K562 (cell line): ENCODE measurements at regions not wholly inside any gene's neighbourhood (a gene's known extent, or its start where the extent isn't known, plus 50 kb on each side); places are given as distances from the start of the nearest gene placed in this dataset.

Source experiments
- ATAC-seq: fragments of 200-7000 bp; cut with Tn5 transposase; 3 replicates; pipeline ENCODE4 v1.9.1; 2020; ENCODE audit warnings: moderate library complexity
- BruUV-seq: library from RNA; stranded (reverse); fragments of 400-500 nt; replicated peaks from 2 replicates; lab custom pipeline; 2021; lab: Mats Ljungman, UMichigan
- CTCF ChIA-PET: fragments of 300-600 bp; formaldehyde crosslinking; extraction: SDS; loops from one replicate; lab custom pipeline; 2021; ENCODE audit warnings: low intra/inter-chr PET ratio; lab: Yijun Ruan, JAX
- POLR2A ChIA-PET: fragments of 300-600, 350-650 bp; sonication (Branson Sonifier 250); formaldehyde crosslinking; extraction: SDS; loops from one replicate; lab custom pipeline; 2021; ENCODE audit warnings: antibody characterized with exemption, inconsistent platforms; lab: Yijun Ruan, JAX
- DNase-seq, 4 experiments: peaks; one replicate each; pipeline versions ENCODE4 v3.0.0 to v3.0.0-alpha.2; 2011 to 2018; ENCODE audit warnings: low spot score in 3 of 4, mixed read lengths in 3 of 4; ENCODE audit errors: extremely low read depth in 1 of 4
- FAIRE-seq: peaks from 2 replicates; lab custom pipeline; 2011; peaks lifted over from hg19 to GRCh38; lab: Jason Lieb, UNC
- H2AFZ ChIP-seq: 2 replicates; pipeline ENCODE4 v1.6.0; 2011; ENCODE audit warnings: low read depth, low read length, control low read depth, inconsistent platforms
- H3K27ac ChIP-seq: fragments of 200-600 bp; 3 replicates; pipeline ENCODE4 v1.8.0; 2011; ENCODE audit warnings: low read depth, mild to moderate bottlenecking, control low read depth, inconsistent platforms, low read length, moderate library complexity, mixed read lengths; ENCODE audit errors: extremely low read depth
- H3K27me3 ChIP-seq, 2 experiments: fragments of 300-600 bp in 1 of 2; 2 replicates in 1 of 2; 3 replicates in 1 of 2; pipeline versions ENCODE4 v1.6.0 to v1.8.0; 2011; ENCODE audit warnings: inconsistent platforms in 2 of 2, low read length in 2 of 2, mild to moderate bottlenecking in 1 of 2, mixed read lengths in 1 of 2, moderate library complexity in 1 of 2; ENCODE audit not compliant: control insufficient read depth in 2 of 2, insufficient read depth in 2 of 2
- H3K36me3 ChIP-seq: fragments of 300-600 bp; 3 replicates; pipeline ENCODE4 v1.8.0; 2011; ENCODE audit warnings: mild to moderate bottlenecking, low read length, inconsistent platforms; ENCODE audit not compliant: control insufficient read depth, insufficient read depth
- H3K4me1 ChIP-seq, 2 experiments: fragments of 200-600 bp in 1 of 2; replicated peaks in 1 of 2; 2 replicates in 1 of 2; 3 replicates in 1 of 2; pipeline versions ENCODE4 v1.5.1 to v1.8.0; 2011; ENCODE audit warnings: inconsistent platforms in 2 of 2, low read length in 2 of 2, mild to moderate bottlenecking in 1 of 2, mixed read lengths in 1 of 2, moderate library complexity in 1 of 2; ENCODE audit not compliant: control insufficient read depth in 2 of 2, insufficient read depth in 2 of 2
- H3K4me2 ChIP-seq: 2 replicates; pipeline ENCODE4 v1.6.1; 2011; ENCODE audit warnings: low read length, control low read depth, inconsistent platforms, mixed read lengths; ENCODE audit not compliant: insufficient read depth
- H3K4me3 ChIP-seq: fragments of 200-600 bp; sonication (generic), shearing (Covaris generic); 2 replicates; pipeline ENCODE4 v1.5.1; 2016; ENCODE audit warnings: control low read depth, inconsistent platforms
- H3K79me2 ChIP-seq: fragments of 200-600 bp; 3 replicates; pipeline ENCODE4 v1.8.0; 2011; ENCODE audit warnings: low read length, inconsistent platforms; ENCODE audit not compliant: control insufficient read depth, insufficient read depth
- H3K9ac ChIP-seq, 2 experiments: 2 replicates each; pipeline versions ENCODE4 v1.6.0 to v1.6.1; 2011; ENCODE audit warnings: low read depth in 2 of 2, low read length in 2 of 2, control low read depth in 1 of 2, inconsistent platforms in 1 of 2, mild to moderate bottlenecking in 1 of 2, mixed read lengths in 1 of 2; ENCODE audit not compliant: insufficient read depth in 1 of 2
- H3K9me1 ChIP-seq: one replicate; pipeline ENCODE4 v1.6.0; 2011; ENCODE audit warnings: inconsistent platforms, mild to moderate bottlenecking, low read length, moderate library complexity; ENCODE audit not compliant: control insufficient read depth, insufficient read depth
- H3K9me3 ChIP-seq: replicated peaks from 2 replicates; pipeline ENCODE4 v1.5.1; 2011; ENCODE audit warnings: low read depth, low read length, inconsistent platforms; ENCODE audit not compliant: control insufficient read depth, insufficient read depth
- H4K20me1 ChIP-seq: replicated peaks from 2 replicates; pipeline ENCODE4 v1.6.1; 2011; ENCODE audit warnings: low read length, inconsistent platforms, mixed read lengths; ENCODE audit not compliant: control insufficient read depth, insufficient read depth
- E4F1 ChIP-seq: fragments of 250-450 bp; sonication (Bioruptor Pico); IDR thresholded peaks from 2 replicates; pipeline ENCODE4 v1.5.0; 2021; ENCODE audit warnings: mild to moderate bottlenecking, borderline replicate concordance
- IRF2 ChIP-seq: sonication (generic); formaldehyde crosslinking; IDR thresholded peaks from 2 replicates; pipeline ENCODE4 v1.8.1; 2022; ENCODE audit warnings: mild to moderate bottlenecking, missing genetic modification reagents
- JUN ChIP-seq, 2 experiments: sonication (generic) in 1 of 2; formaldehyde crosslinking in 1 of 2; IDR thresholded peaks; 2 replicates each; pipeline versions ENCODE4 v1.6.1 to v1.8.0; 2012 to 2022; ENCODE audit warnings: borderline replicate concordance in 2 of 2, mild to moderate bottlenecking in 2 of 2, improper control_type of control experiment in 1 of 2, low read depth in 1 of 2, low read length in 1 of 2, missing genetic modification reagents in 1 of 2
- SAP30 ChIP-seq: fragments of 200-600 bp; sonication (generic); IDR thresholded peaks from 2 replicates; pipeline ENCODE4 v1.6.1; 2012; ENCODE audit warnings: borderline replicate concordance, low read depth, mild to moderate bottlenecking, moderate library complexity, low read length, control low read depth, inconsistent platforms; ENCODE audit not compliant: insufficient read depth, poor library complexity, severe bottlenecking
- SRSF1 ChIP-seq: fragments of 200-400 bp; formaldehyde crosslinking; IDR thresholded peaks from 2 replicates; pipeline ENCODE4 v1.6.1; 2017; ENCODE audit warnings: mild to moderate bottlenecking, low read depth, low read length, moderate library complexity
- TAF1 ChIP-seq: IDR thresholded peaks from 2 replicates; pipeline ENCODE4 v1.6.1; 2011; ENCODE audit warnings: mild to moderate bottlenecking, low read length, moderate library complexity; ENCODE audit not compliant: insufficient read depth, control insufficient read depth, severe bottlenecking; ENCODE audit errors: extremely low read depth
- ZNF232 ChIP-seq: sonication (generic); formaldehyde crosslinking; IDR thresholded peaks from 2 replicates; pipeline ENCODE4 v1.8.0; 2022; ENCODE audit warnings: mild to moderate bottlenecking, missing genetic modification reagents
- ZNF764 ChIP-seq: fragments of 250-450 bp; sonication (Bioruptor Pico); IDR thresholded peaks from 2 replicates; pipeline ENCODE4 v1.4.0; 2020; ENCODE audit warnings: low read depth, mild to moderate bottlenecking, moderate library complexity
- WGBS: fragments of 100-300 bp; shearing (Covaris generic); methylation state at CpG from one replicate; pipeline ENCODE4 v1.1.6; 2016; ENCODE audit warnings: low coverage, mixed read lengths; ENCODE audit not compliant: insufficient coverage; ENCODE audit errors: missing lambda C conversion rate; 5-methylcytosine and 5-hydroxymethylcytosine counted together
- in situ Hi-C: fragments of 300-500 bp; cut with MboI; formaldehyde crosslinking; loops from 4 replicates; pipeline ENCODE4 v1.15.0; 2018; ENCODE audit warnings: inconsistent platforms, mixed read lengths
- intact Hi-C: fragments of 100-400 bp; cut with micrococcal nuclease; formaldehyde crosslinking; loops from 2 replicates; pipeline ENCODE4 v1.14.2; 2022
- TF ChIP-seq, protein P1 (sequence below), 2 experiments: fragments of 250-450 bp in 1 of 2; fragments of 450-650 bp in 1 of 2; sonication (Bioruptor Pico) in 1 of 2; IDR thresholded peaks; 2 replicates each; pipeline versions ENCODE4 v1.6.1 to v1.8.0; 2016 to 2021; ENCODE audit warnings: mild to moderate bottlenecking in 2 of 2, moderate library complexity in 2 of 2, missing compliant biosample characterization in 1 of 2, missing genetic modification characterization in 1 of 2
- TF ChIP-seq, protein P2 (sequence below): fragments of 200-400 bp; formaldehyde crosslinking; IDR thresholded peaks from 2 replicates; pipeline ENCODE4 v1.6.1; 2017; ENCODE audit warnings: mild to moderate bottlenecking, low read depth, low read length, moderate library complexity

GRCh38 chr5:96300976-96301375, 132.1 kb downstream of the PCSK1 start:
- no peak for FAIRE-seq
- CTCF ChIA-PET, result no interaction called here
- no peak for DNase-seq

DNA sequence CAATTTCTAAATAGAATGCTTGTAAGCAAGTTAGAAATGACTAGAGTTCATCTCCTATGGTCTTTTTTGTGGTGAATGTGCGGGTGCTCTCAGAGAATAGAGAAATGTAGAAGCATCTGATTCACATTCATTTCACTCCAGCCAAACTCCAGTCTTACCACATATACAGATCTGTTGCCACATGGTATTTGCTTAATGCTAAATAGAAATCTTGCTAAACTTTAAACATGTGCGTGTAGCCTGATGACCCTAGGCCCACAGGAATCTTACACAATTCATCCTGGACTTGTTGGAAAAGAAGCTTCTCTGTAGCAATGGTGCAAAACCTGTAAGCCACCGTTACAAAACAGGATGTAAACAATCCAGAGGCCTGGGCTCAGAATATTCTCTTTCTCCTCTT, 135.2 kb downstream of the PCSK1 start:
- Histone ChIP-seq H3K4me2 (no peak overlapping the region), H3K4me1 (no peaks in the 10 kb centered on the region), H2AFZ (no peak overlapping the region), H3K4me3 (no peak overlapping the region), H3K27me3 (no peaks in the 10 kb centered on the region), H3K9me3 (no peaks in the 10 kb centered on the region), H3K27ac (no peak overlapping the region), H3K79me2 (no peaks in the 10 kb centered on the region), H4K20me1 (no peaks in the 10 kb centered on the region), H3K9me1 (no peaks in the 10 kb centered on the region), H3K36me3 (no peaks in the 10 kb centered on the region), H3K9ac (no peak overlapping the region)
- DNase-seq, result no peak
- no peak for ATAC-seq
- in situ Hi-C loops, result no loop called here
- WGBS, result 0% methylated on average over 3 of the region's 3 CpGs
- BruUV-seq, result no TSS peak
- ChIA-PET POLR2A (no interaction called here), CTCF (no interaction called here)
- FAIRE-seq, result no peak
- intact Hi-C loops, result no loop called here
- no peak for TF ChIP-seq E4F1 (CRISPR knock-in tag)
- no peak for TF ChIP-seq SRSF1
- no peak for TF ChIP-seq ZNF232 (CRISPR knock-in tag)
- TF ChIP-seq TAF1, result no peak
- TF ChIP-seq, protein P1, sequence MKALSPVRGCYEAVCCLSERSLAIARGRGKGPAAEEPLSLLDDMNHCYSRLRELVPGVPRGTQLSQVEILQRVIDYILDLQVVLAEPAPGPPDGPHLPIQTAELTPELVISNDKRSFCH (CRISPR knock-in tag; IDR thresholded peaks at IDR 0.05), result no peak
- TF ChIP-seq, protein P1 (tag; IDR thresholded peaks at IDR 0.05), result no peak
- TF ChIP-seq ZNF764 (CRISPR knock-in tag), result no peak
- TF ChIP-seq JUN (IDR thresholded peaks at IDR 0.05; ENCODE audit: borderline replicate concordance, low read depth, low read length), result no peak
- TF ChIP-seq JUN (CRISPR knock-in tag; IDR thresholded peaks at IDR 0.05; ENCODE audit: borderline replicate concordance), result no peak

More at GRCh38 chr5:96300976-96301375, 132.1 kb downstream of the PCSK1 start:
- Histone ChIP-seq H3K4me3 (no peak overlapping the region), H4K20me1 (no peaks in the 10 kb centered on the region), H3K4me1 (no peaks in the 10 kb centered on the region), H3K9ac (no peak overlapping the region), H3K36me3 (no peaks in the 10 kb centered on the region), H3K27me3 (no peaks in the 10 kb centered on the region), H3K27ac (no peak overlapping the region), H3K4me2 (no peak overlapping the region), H3K79me2 (no peaks in the 10 kb centered on the region), H3K9me3 (no peaks in the 10 kb centered on the region), H3K9me1 (no peaks in the 10 kb centered on the region), H2AFZ (no peak overlapping the region)
- ATAC-seq, result no peak
- in situ Hi-C loops, result no loop called here
- TF ChIP-seq SAP30, result no peak
- no peak for TF ChIP-seq IRF2
- TF ChIP-seq, protein P2, sequence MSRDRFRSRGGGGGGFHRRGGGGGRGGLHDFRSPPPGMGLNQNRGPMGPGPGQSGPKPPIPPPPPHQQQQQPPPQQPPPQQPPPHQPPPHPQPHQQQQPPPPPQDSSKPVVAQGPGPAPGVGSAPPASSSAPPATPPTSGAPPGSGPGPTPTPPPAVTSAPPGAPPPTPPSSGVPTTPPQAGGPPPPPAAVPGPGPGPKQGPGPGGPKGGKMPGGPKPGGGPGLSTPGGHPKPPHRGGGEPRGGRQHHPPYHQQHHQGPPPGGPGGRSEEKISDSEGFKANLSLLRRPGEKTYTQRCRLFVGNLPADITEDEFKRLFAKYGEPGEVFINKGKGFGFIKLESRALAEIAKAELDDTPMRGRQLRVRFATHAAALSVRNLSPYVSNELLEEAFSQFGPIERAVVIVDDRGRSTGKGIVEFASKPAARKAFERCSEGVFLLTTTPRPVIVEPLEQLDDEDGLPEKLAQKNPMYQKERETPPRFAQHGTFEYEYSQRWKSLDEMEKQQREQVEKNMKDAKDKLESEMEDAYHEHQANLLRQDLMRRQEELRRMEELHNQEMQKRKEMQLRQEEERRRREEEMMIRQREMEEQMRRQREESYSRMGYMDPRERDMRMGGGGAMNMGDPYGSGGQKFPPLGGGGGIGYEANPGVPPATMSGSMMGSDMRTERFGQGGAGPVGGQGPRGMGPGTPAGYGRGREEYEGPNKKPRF, result no peak
- intact Hi-C loops, result no loop called here
- POLR2A ChIA-PET, result no interaction called here
- no TSS peak for BruUV-seq
